ENCODE measurements at regions not wholly inside any gene's neighbourhood (a gene's known extent, or its start where the extent isn't known, plus 50 kb on each side); places are given as distances from the start of the nearest gene placed in this dataset.

GRCh38 chr16:26605626-26606271, 461.0 kb upstream of the C16orf82 start:
- DNase-seq (ENCODE audit: low read depth in 2 of 2) = no peak
- Histone ChIP-seq H3K79me2 (ENCODE audit: control insufficient read depth, insufficient read depth, low read length) (no peaks in the 10 kb centered on the region), H3K4me3 (replicated peaks in 1 of 4; ENCODE audit: control extremely low read depth in 1 of 4, insufficient read depth in 1 of 4, low read depth in 3 of 4, low read length in 4 of 4) (no peak overlapping the region), H3K9me3 (ENCODE audit: control insufficient read depth, insufficient read depth, low read depth, low read length) (no peaks in the 10 kb centered on the region), H3K27ac (ENCODE audit: insufficient read depth, low read length) (no peak overlapping the region), H3K27me3 (ENCODE audit: control insufficient read depth, insufficient read depth, low read length) (no peaks in the 10 kb centered on the region), H4K20me1 (ENCODE audit: control insufficient read depth, extremely low read depth, insufficient read depth, low read length) (no peaks in the 10 kb centered on the region), H3K4me2 (ENCODE audit: extremely low read depth, insufficient read depth, low read length) (no peak overlapping the region), H2AFZ (ENCODE audit: low read length) (no peak overlapping the region), H3K4me1 (ENCODE audit: control insufficient read depth, extremely low read depth, insufficient read depth, low read length) (no peaks in the 10 kb centered on the region), H3K36me3 (ENCODE audit: control insufficient read depth, insufficient read depth, low read length) (no peaks in the 10 kb centered on the region), H3K9ac (ENCODE audit: insufficient read depth, low read length) (no peak overlapping the region)
- TF ChIP-seq EZH2 (IDR thresholded peaks at IDR 0.05; ENCODE audit: low read length, missing control alignments) (no peak), CTCF (conservative IDR thresholded peaks at IDR 0.05 in 1 of 2, IDR thresholded peaks at IDR 0.05 in 1 of 2; ENCODE audit: low read depth in 1 of 2, low read length in 2 of 2) (no peak)

GRCh38 chr16:26606381-26607150, 460.2 kb upstream of the C16orf82 start:
- no peaks in the 10 kb centered on the region for H4K20me1 ChIP-seq (ENCODE audit: control insufficient read depth, extremely low read depth, insufficient read depth, low read length)
- no peak overlapping the region for H2AFZ ChIP-seq (ENCODE audit: low read length)
- H3K9ac ChIP-seq (ENCODE audit: insufficient read depth, low read length) = no peak overlapping the region
- no peak for TF ChIP-seq EZH2 (IDR thresholded peaks at IDR 0.05; ENCODE audit: low read length, missing control alignments)
- H3K27me3 ChIP-seq (ENCODE audit: control insufficient read depth, insufficient read depth, low read length) = no peaks in the 10 kb centered on the region
- no peaks in the 10 kb centered on the region for H3K4me1 ChIP-seq (ENCODE audit: control insufficient read depth, extremely low read depth, insufficient read depth, low read length)
- H3K36me3 ChIP-seq (ENCODE audit: control insufficient read depth, insufficient read depth, low read length) = no peaks in the 10 kb centered on the region
- no peak for DNase-seq (ENCODE audit: low read depth in 2 of 2)
- H3K27ac ChIP-seq (ENCODE audit: insufficient read depth, low read length) = no peak overlapping the region
- H3K9me3 ChIP-seq (ENCODE audit: control insufficient read depth, insufficient read depth, low read depth, low read length) = no peaks in the 10 kb centered on the region
- no peaks in the 10 kb centered on the region for H3K79me2 ChIP-seq (ENCODE audit: control insufficient read depth, insufficient read depth, low read length)
- no peak overlapping the region for H3K4me3 ChIP-seq (replicated peaks in 1 of 4; ENCODE audit: control extremely low read depth in 1 of 4, insufficient read depth in 1 of 4, low read depth in 3 of 4, low read length in 4 of 4)
- no peak overlapping the region for H3K4me2 ChIP-seq (ENCODE audit: extremely low read depth, insufficient read depth, low read length)

GRCh38 chr16:26614237-26614841, 452.4 kb upstream of the C16orf82 start:
- H3K36me3 ChIP-seq (ENCODE audit: control insufficient read depth, insufficient read depth, low read length) = no peaks in the 10 kb centered on the region
- H3K27ac ChIP-seq (ENCODE audit: insufficient read depth, low read length) = no peak overlapping the region
- no peaks in the 10 kb centered on the region for H3K9me3 ChIP-seq (ENCODE audit: control insufficient read depth, insufficient read depth, low read depth, low read length)
- H3K4me2 ChIP-seq (ENCODE audit: extremely low read depth, insufficient read depth, low read length) = no peak overlapping the region
- H3K27me3 ChIP-seq (ENCODE audit: control insufficient read depth, insufficient read depth, low read length) = no peaks in the 10 kb centered on the region
- H3K79me2 ChIP-seq (ENCODE audit: control insufficient read depth, insufficient read depth, low read length) = no peaks in the 10 kb centered on the region
- TF ChIP-seq CTCF (conservative IDR thresholded peaks at IDR 0.05 in 1 of 2, IDR thresholded peaks at IDR 0.05 in 1 of 2; ENCODE audit: low read depth in 1 of 2, low read length in 2 of 2) (no peak), EZH2 (IDR thresholded peaks at IDR 0.05; ENCODE audit: low read length, missing control alignments) (no peak)
- no peak overlapping the region for H3K4me3 ChIP-seq (replicated peaks in 1 of 4; ENCODE audit: control extremely low read depth in 1 of 4, insufficient read depth in 1 of 4, low read depth in 3 of 4, low read length in 4 of 4)
- no peak overlapping the region for H2AFZ ChIP-seq (ENCODE audit: low read length)
- DNase-seq (ENCODE audit: low read depth in 2 of 2) = no peak
- no peaks in the 10 kb centered on the region for H3K4me1 ChIP-seq (ENCODE audit: control insufficient read depth, extremely low read depth, insufficient read depth, low read length)
- no peaks in the 10 kb centered on the region for H4K20me1 ChIP-seq (ENCODE audit: control insufficient read depth, extremely low read depth, insufficient read depth, low read length)
- no peak overlapping the region for H3K9ac ChIP-seq (ENCODE audit: insufficient read depth, low read length)

All from fibroblast of lung (primary cell).